NB4 (cell line): ENCODE measurements at regions not wholly inside any gene's neighbourhood (a gene's known extent, or its start where the extent isn't known, plus 50 kb on each side); places are given as distances from the start of the nearest gene placed in this dataset.

Experiments used
- DNase-seq: peaks from one replicate; pipeline ENCODE4 v3.0.0; 2010; ENCODE audit warnings: low read depth
- H3K4me3 ChIP-seq: one replicate; pipeline ENCODE4 v1.5.1; 2011; ENCODE audit warnings: mild to moderate bottlenecking, low read depth, low read length, moderate library complexity
- MYC ChIP-seq: IDR thresholded peaks from 2 replicates; pipeline ENCODE4 v1.6.1; 2011; ENCODE audit warnings: low read depth, low read length
- POLR2A ChIP-seq: IDR thresholded peaks from 2 replicates; pipeline ENCODE4 v1.6.1; 2011; ENCODE audit warnings: mild to moderate bottlenecking; ENCODE audit not compliant: insufficient read length; ENCODE audit errors: extremely low read depth
- TF ChIP-seq, protein P1 (sequence below): IDR thresholded peaks from one replicate; pipeline ENCODE4 v1.5.1; 2012; ENCODE audit warnings: low read depth, low read length
- TF ChIP-seq, protein P2 (sequence below): IDR thresholded peaks from 2 replicates; pipeline ENCODE4 v1.6.1; 2011; ENCODE audit warnings: low read depth, low read length

DNA sequence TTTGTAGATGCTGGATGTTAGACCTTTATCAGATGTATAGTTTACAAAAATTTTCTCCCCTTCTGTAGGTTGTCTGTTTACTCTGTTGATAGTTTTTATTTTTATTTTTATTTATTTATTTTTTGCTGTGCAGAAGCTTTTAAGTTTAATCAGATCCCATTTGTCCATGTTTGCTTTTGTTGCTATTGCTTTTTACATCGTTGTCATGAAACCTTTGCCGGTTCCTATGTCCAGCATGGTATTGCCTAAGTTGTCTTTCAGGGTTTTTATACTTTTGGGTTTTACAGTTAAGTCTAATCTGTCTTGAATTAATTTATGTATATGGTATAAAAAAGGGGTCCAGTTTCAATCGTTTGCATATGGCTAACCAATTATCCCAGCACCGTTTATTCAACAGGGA is 819.5 kb downstream of the KCNT2 start:
- no peak overlapping the region for H3K4me3 ChIP-seq
- TF ChIP-seq, protein P1, sequence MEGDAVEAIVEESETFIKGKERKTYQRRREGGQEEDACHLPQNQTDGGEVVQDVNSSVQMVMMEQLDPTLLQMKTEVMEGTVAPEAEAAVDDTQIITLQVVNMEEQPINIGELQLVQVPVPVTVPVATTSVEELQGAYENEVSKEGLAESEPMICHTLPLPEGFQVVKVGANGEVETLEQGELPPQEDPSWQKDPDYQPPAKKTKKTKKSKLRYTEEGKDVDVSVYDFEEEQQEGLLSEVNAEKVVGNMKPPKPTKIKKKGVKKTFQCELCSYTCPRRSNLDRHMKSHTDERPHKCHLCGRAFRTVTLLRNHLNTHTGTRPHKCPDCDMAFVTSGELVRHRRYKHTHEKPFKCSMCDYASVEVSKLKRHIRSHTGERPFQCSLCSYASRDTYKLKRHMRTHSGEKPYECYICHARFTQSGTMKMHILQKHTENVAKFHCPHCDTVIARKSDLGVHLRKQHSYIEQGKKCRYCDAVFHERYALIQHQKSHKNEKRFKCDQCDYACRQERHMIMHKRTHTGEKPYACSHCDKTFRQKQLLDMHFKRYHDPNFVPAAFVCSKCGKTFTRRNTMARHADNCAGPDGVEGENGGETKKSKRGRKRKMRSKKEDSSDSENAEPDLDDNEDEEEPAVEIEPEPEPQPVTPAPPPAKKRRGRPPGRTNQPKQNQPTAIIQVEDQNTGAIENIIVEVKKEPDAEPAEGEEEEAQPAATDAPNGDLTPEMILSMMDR = no peak
- TF ChIP-seq POLR2A (no peak), MYC (no peak)
- TF ChIP-seq, protein P2, sequence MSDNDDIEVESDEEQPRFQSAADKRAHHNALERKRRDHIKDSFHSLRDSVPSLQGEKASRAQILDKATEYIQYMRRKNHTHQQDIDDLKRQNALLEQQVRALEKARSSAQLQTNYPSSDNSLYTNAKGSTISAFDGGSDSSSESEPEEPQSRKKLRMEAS = no peak
- DNase-seq = no peak

DNA sequence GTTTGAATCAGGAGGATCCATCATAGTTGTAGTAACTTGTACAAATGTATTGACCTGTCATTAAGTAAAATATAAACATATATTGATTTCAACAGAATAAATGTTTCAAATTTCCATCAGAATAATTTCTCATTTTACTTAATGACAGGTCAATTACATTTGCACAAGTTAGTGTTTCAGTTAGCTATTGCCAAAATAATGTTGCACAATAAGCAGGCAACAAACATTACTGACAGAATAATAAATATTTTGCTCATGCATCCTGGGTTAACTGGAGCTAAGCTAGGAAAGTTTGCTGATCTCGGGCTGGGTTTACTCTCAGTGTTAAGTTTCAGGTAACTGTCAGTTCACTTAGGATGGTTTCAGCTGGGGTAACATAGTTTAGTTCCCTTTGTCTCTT is 822.4 kb downstream of the KCNT2 start:
- DNase-seq = no peak
- H3K4me3 ChIP-seq = no peak overlapping the region
- no peak for TF ChIP-seq MYC
- TF ChIP-seq POLR2A = no peak
- TF ChIP-seq, protein P1 = no peak
- TF ChIP-seq, protein P2 = no peak

DNA sequence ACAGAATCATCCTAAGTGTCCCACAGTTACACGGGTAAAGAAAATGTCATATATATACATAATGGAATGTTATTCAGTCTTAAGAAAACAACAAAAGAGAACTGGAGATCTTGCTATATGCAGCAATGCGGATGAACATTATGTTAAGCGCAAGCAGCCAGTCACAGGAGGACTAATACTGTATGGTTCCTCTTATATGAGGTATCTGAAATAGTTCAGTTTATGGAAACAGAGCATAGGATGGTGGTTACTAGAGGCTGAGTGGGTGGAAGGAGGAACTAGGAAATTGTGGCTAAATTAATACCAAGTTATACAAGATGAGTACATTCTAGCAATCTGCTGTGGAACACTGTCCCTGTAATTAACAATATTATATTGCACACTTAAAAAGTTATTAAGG is 834.3 kb downstream of the KCNT2 start:
- TF ChIP-seq POLR2A = no peak
- TF ChIP-seq, protein P1 = no peak
- TF ChIP-seq, protein P2 = no peak
- TF ChIP-seq MYC = no peak

DNA sequence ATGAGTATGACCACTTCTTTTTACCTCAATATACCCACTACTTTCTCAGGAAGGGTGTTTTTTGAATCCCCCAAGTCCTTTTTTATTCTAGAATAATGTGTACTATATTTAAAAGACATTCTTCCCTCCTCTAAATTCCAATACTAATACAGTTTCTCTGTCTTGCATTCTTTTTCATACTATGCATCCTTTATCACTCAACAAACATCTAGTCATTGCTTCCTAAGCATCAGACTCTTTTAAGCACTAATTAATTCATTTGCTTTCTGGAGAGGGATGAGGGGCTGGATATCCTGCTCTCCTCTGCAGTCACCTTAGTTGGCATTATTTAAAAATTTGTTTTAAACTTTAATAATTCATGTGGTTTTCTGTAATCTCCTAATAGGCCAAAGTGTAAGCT is 838.8 kb downstream of the KCNT2 start:
- TF ChIP-seq, protein P1 = no peak
- TF ChIP-seq MYC (no peak), POLR2A (no peak)
- TF ChIP-seq, protein P2 = no peak
- no peak for DNase-seq
- no peak overlapping the region for H3K4me3 ChIP-seq

More for the DNA sequence above, 834.3 kb downstream of the KCNT2 start:
- peak; percentile 10 for DNase-seq
- H3K4me3 ChIP-seq = no peak overlapping the region

DNA sequence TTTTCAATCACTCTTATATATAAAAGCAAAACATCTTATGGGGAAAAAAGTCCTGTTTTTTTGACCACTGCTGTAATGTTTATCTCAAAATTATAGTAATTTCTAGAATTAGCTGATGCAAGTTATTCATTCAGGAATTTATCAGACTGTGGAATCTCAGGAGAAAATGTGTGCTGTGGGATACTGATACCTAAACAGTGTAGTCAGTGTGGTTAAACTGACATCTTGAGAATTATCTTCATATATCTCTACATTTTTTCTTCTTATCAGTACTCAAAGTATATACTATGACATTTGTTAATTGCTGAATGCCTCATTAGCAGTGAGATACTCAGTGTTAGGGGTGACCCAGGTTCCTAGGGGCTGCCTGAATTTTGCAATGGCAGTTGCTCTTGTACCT is 839.3 kb downstream of the KCNT2 start:
- DNase-seq = no peak
- TF ChIP-seq, protein P2 = no peak
- TF ChIP-seq, protein P1 = no peak
- no peak for TF ChIP-seq MYC
- no peak for TF ChIP-seq POLR2A
- H3K4me3 ChIP-seq = no peak overlapping the region

DNA sequence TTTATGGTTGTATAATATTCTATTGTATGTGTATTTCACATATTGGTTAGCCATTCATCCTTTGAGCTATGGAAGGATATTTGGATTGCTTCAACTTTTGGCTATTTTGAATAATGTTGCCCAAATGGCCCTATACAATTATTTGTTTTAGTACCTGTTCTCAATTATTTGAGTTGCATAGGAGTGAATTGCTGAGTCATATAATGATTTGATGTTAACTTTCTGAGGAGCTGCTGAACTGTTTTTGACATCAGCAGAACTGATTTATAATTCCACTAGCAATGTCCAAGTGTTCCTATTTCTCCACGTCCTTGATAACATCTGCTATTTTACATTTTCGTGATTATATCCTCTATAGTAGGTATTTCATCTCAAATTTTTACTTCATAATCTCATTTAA is 839.9 kb downstream of the KCNT2 start:
- H3K4me3 ChIP-seq = no peak overlapping the region
- no peak for DNase-seq
- no peak for TF ChIP-seq MYC
